GM12878 (cell line): ENCODE measurements at regions not wholly inside any gene's neighbourhood (a gene's known extent, or its start where the extent isn't known, plus 50 kb on each side); places are given as distances from the start of the nearest gene placed in this dataset.

Experiments
- CHD2 ChIP-seq: IDR thresholded peaks from 2 replicates; pipeline ENCODE4 v1.6.1; 2011; ENCODE audit warnings: low read depth, low read length, improper control_type of control experiment, borderline replicate concordance
- EP300 ChIP-seq, 2 experiments: fragments of 150-350 bp in 1 of 2; IDR thresholded peaks; 2 replicates each; pipeline ENCODE4 v1.6.1; 2011 to 2012; ENCODE audit warnings: low read depth in 2 of 2, low read length in 2 of 2, borderline replicate concordance in 1 of 2, improper control_type of control experiment in 1 of 2, inconsistent platforms in 1 of 2; ENCODE audit not compliant: control insufficient read depth in 1 of 2
- SMAD1 ChIP-seq: fragments of 450-650 bp; IDR thresholded peaks from 2 replicates; pipeline ENCODE4 v1.6.1; 2018; ENCODE audit warnings: mild to moderate bottlenecking, low read depth; ENCODE audit not compliant: partially characterized antibody

- no peak for TF ChIP-seq CHD2
- TF ChIP-seq EP300 (IDR thresholded peaks at IDR 0.05; ENCODE audit: borderline replicate concordance in 1 of 2, control insufficient read depth in 1 of 2, low read depth in 2 of 2, low read length in 2 of 2), result no peak
- no peak for TF ChIP-seq SMAD1
These were observed 132.8 kb upstream of the ECI2 start for GRCh38 chr6:4268171-4268570.
